ENCODE measurements at regions not wholly inside any gene's neighbourhood (a gene's known extent, or its start where the extent isn't known, plus 50 kb on each side); places are given as distances from the start of the nearest gene placed in this dataset.
"Not testable (repeated sequence)": the region's sequence is repeated elsewhere in the genome, so short reads cannot be mapped to it uniquely, and the experiment has no call there.

- no CpG with 5 or more reads among the region's 2 CpGs for WGBS, 2 experiments (ENCODE audit: insufficient coverage in 1 of 2, insufficient read length in 1 of 2)
- not testable (repeated sequence) for H3K4me3 Mint-ChIP-seq; H3K36me3 Mint-ChIP-seq (ENCODE audit: low read depth); H3K27ac ChIP-seq (ENCODE audit: low read depth, low read length); H3K9me3 Mint-ChIP-seq; H3K27ac Mint-ChIP-seq; H3K4me1 Mint-ChIP-seq; H3K27me3 Mint-ChIP-seq (ENCODE audit: insufficient read depth); H3K36me3 ChIP-seq (ENCODE audit: control insufficient read depth, insufficient read depth, low read length); H3K9me3 ChIP-seq (ENCODE audit: control insufficient read depth, low read length); H3K4me3 ChIP-seq (ENCODE audit: low read length); H3K27me3 ChIP-seq (ENCODE audit: control insufficient read depth, insufficient read depth, low read length, poor library complexity, severe bottlenecking); H3K9ac ChIP-seq (ENCODE audit: extremely low read depth, low read length, poor library complexity, severe bottlenecking); H3K4me1 ChIP-seq (ENCODE audit: control insufficient read depth, insufficient read depth, low read length)
- peak; percentile 54 for TF ChIP-seq CTCF (conservative IDR thresholded peaks at IDR 0.05)
- DNase-seq: peak; percentile 35
Observed at GRCh38 chrX:90404846-90405436, 483.2 kb downstream of the TGIF2LX start.

GRCh38 chrX:90453770-90454338, 532.1 kb downstream of the TGIF2LX start:
- H3K27ac ChIP-seq (ENCODE audit: low read depth, low read length); H3K9me3 ChIP-seq (ENCODE audit: control insufficient read depth, low read length); H3K27me3 Mint-ChIP-seq (ENCODE audit: insufficient read depth); H3K36me3 ChIP-seq (ENCODE audit: control insufficient read depth, insufficient read depth, low read length); H3K4me3 Mint-ChIP-seq; H3K36me3 Mint-ChIP-seq (ENCODE audit: low read depth); H3K4me3 ChIP-seq (ENCODE audit: low read length); H3K4me1 Mint-ChIP-seq; H3K27me3 ChIP-seq (ENCODE audit: control insufficient read depth, insufficient read depth, low read length, poor library complexity, severe bottlenecking); H3K27ac Mint-ChIP-seq; DNase-seq; H3K9ac ChIP-seq (ENCODE audit: extremely low read depth, low read length, poor library complexity, severe bottlenecking); H3K4me1 ChIP-seq (ENCODE audit: control insufficient read depth, insufficient read depth, low read length): not testable (repeated sequence)
- WGBS, 2 experiments (ENCODE audit: insufficient coverage in 1 of 2, insufficient read length in 1 of 2): 100% methylated on average over 7 of the region's 13 CpGs; no CpG with 5 or more reads in 1 of the 2 experiments
- peaks cover 13% of the 10 kb centered on the region for H3K9me3 Mint-ChIP-seq

- DNase-seq; H3K27ac Mint-ChIP-seq; H3K4me3 Mint-ChIP-seq; H3K4me1 ChIP-seq (ENCODE audit: control insufficient read depth, insufficient read depth, low read length); H3K27ac ChIP-seq (ENCODE audit: low read depth, low read length); H3K9ac ChIP-seq (ENCODE audit: extremely low read depth, low read length, poor library complexity, severe bottlenecking); H3K27me3 ChIP-seq (ENCODE audit: control insufficient read depth, insufficient read depth, low read length, poor library complexity, severe bottlenecking); H3K36me3 Mint-ChIP-seq (ENCODE audit: low read depth); H3K4me3 ChIP-seq (ENCODE audit: low read length); H3K4me1 Mint-ChIP-seq; H3K27me3 Mint-ChIP-seq (ENCODE audit: insufficient read depth); H3K36me3 ChIP-seq (ENCODE audit: control insufficient read depth, insufficient read depth, low read length); H3K9me3 ChIP-seq (ENCODE audit: control insufficient read depth, low read length): not testable (repeated sequence)
- peaks cover 13% of the 10 kb centered on the region for H3K9me3 Mint-ChIP-seq
- 95% methylated on average over 8 of the region's 9 CpGs; no CpG with 5 or more reads in 1 of the 2 experiments for WGBS, 2 experiments (ENCODE audit: insufficient coverage in 1 of 2, insufficient read length in 1 of 2)
Observed at GRCh38 chrX:90458071-90458899, 536.6 kb downstream of the TGIF2LX start.

- WGBS, 2 experiments (ENCODE audit: insufficient coverage in 1 of 2, insufficient read length in 1 of 2): no CpG with 5 or more reads among the region's 3 CpGs
- H3K36me3 Mint-ChIP-seq (ENCODE audit: low read depth); H3K4me3 ChIP-seq (ENCODE audit: low read length); H3K27ac ChIP-seq (ENCODE audit: low read depth, low read length); H3K4me1 ChIP-seq (ENCODE audit: control insufficient read depth, insufficient read depth, low read length); H3K9ac ChIP-seq (ENCODE audit: extremely low read depth, low read length, poor library complexity, severe bottlenecking); H3K27me3 ChIP-seq (ENCODE audit: control insufficient read depth, insufficient read depth, low read length, poor library complexity, severe bottlenecking); H3K36me3 ChIP-seq (ENCODE audit: control insufficient read depth, insufficient read depth, low read length); H3K27ac Mint-ChIP-seq; H3K9me3 ChIP-seq (ENCODE audit: control insufficient read depth, low read length); H3K27me3 Mint-ChIP-seq (ENCODE audit: insufficient read depth); H3K4me3 Mint-ChIP-seq; DNase-seq; H3K9me3 Mint-ChIP-seq; H3K4me1 Mint-ChIP-seq: not testable (repeated sequence)
Observed at GRCh38 chrX:90474445-90474844, 552.7 kb downstream of the TGIF2LX start.

GRCh38 chrX:90485406-90485805, 563.7 kb downstream of the TGIF2LX start:
- not testable (repeated sequence) for H3K27ac Mint-ChIP-seq; H3K4me3 ChIP-seq (ENCODE audit: low read length); DNase-seq; H3K9me3 Mint-ChIP-seq; H3K4me1 Mint-ChIP-seq; H3K4me1 ChIP-seq (ENCODE audit: control insufficient read depth, insufficient read depth, low read length); H3K27ac ChIP-seq (ENCODE audit: low read depth, low read length); H3K9me3 ChIP-seq (ENCODE audit: control insufficient read depth, low read length); H3K36me3 Mint-ChIP-seq (ENCODE audit: low read depth); H3K27me3 Mint-ChIP-seq (ENCODE audit: insufficient read depth); H3K27me3 ChIP-seq (ENCODE audit: control insufficient read depth, insufficient read depth, low read length, poor library complexity, severe bottlenecking); H3K4me3 Mint-ChIP-seq; H3K9ac ChIP-seq (ENCODE audit: extremely low read depth, low read length, poor library complexity, severe bottlenecking); H3K36me3 ChIP-seq (ENCODE audit: control insufficient read depth, insufficient read depth, low read length)
- 100% methylated on average over 1 of the region's 3 CpGs; no CpG with 5 or more reads in 1 of the 2 experiments for WGBS, 2 experiments (ENCODE audit: insufficient coverage in 1 of 2, insufficient read length in 1 of 2)

GRCh38 chrX:90521284-90521683, 599.6 kb downstream of the TGIF2LX start:
- not testable (repeated sequence) for H3K4me1 Mint-ChIP-seq; H3K27ac ChIP-seq (ENCODE audit: low read depth, low read length); H3K4me1 ChIP-seq (ENCODE audit: control insufficient read depth, insufficient read depth, low read length); H3K9ac ChIP-seq (ENCODE audit: extremely low read depth, low read length, poor library complexity, severe bottlenecking); H3K4me3 ChIP-seq (ENCODE audit: low read length); H3K27me3 Mint-ChIP-seq (ENCODE audit: insufficient read depth); H3K9me3 ChIP-seq (ENCODE audit: control insufficient read depth, low read length); H3K36me3 Mint-ChIP-seq (ENCODE audit: low read depth); DNase-seq; H3K4me3 Mint-ChIP-seq; H3K9me3 Mint-ChIP-seq; H3K27ac Mint-ChIP-seq; H3K36me3 ChIP-seq (ENCODE audit: control insufficient read depth, insufficient read depth, low read length); H3K27me3 ChIP-seq (ENCODE audit: control insufficient read depth, insufficient read depth, low read length, poor library complexity, severe bottlenecking)
- 92 to 100% methylated on average over 1 to 5 of the region's 27 CpGs for WGBS, 2 experiments (ENCODE audit: insufficient coverage in 1 of 2, insufficient read length in 1 of 2)

Data from endodermal cell (in vitro differentiated cells).